Naive thymus-derived CD4-positive, alpha-beta T cell (primary cell): ENCODE measurements at regions not wholly inside any gene's neighbourhood (a gene's known extent, or its start where the extent isn't known, plus 50 kb on each side); places are given as distances from the start of the nearest gene placed in this dataset.

ENCODE experiments used
- ATAC-seq: fragments of 150-1000 bp; cut with Tn5 transposase; 2 replicates; pipeline ENCODE4 v1.10.0; 2021; ENCODE audit warnings: mild to moderate bottlenecking, moderate library complexity
- CTCF ChIA-PET: fragments of 350-600 bp; sonication (Branson Sonifier 250); formaldehyde crosslinking; loops from one replicate; lab custom pipeline; 2021; ENCODE audit warnings: antibody characterized with exemption; lab: Charles Lee
- POLR2A ChIA-PET: fragments of 350-600 bp; sonication (Branson Sonifier 250); formaldehyde crosslinking; loops from one replicate; lab custom pipeline; 2021; ENCODE audit warnings: antibody characterized with exemption, inconsistent platforms; lab: Charles Lee
- DNase-seq, 9 donors: peaks; one replicate each; pipeline versions ENCODE4 v3.0.0 to v3.0.0-alpha.2; 2020 to 2022; ENCODE audit warnings: mixed read lengths in 1 of 9
- H3K27ac ChIP-seq: one replicate; pipeline ENCODE4 v1.7.0; 2013; ENCODE audit warnings: mild to moderate bottlenecking, low read depth, low read length, moderate library complexity
- H3K27me3 ChIP-seq, 2 donors: one replicate each; pipeline ENCODE4 v1.7.0; 2013; ENCODE audit warnings: low read length in 2 of 2, mild to moderate bottlenecking in 2 of 2, moderate library complexity in 2 of 2; ENCODE audit not compliant: control insufficient read depth in 2 of 2, insufficient read depth in 2 of 2
- H3K36me3 ChIP-seq, 3 experiments: 1 replicate in 2 of 3; 2 replicates in 1 of 3; pipeline ENCODE4 v1.7.0; 2013; ENCODE audit warnings: low read length in 3 of 3, mild to moderate bottlenecking in 3 of 3, moderate library complexity in 1 of 3; ENCODE audit not compliant: insufficient read depth in 3 of 3, control insufficient read depth in 2 of 3
- H3K4me1 ChIP-seq, 2 donors: one replicate each; pipeline ENCODE4 v1.7.0; 2013; ENCODE audit warnings: low read length in 2 of 2, mild to moderate bottlenecking in 2 of 2, moderate library complexity in 1 of 2; ENCODE audit not compliant: control insufficient read depth in 2 of 2, insufficient read depth in 2 of 2
- H3K4me3 ChIP-seq: 2 replicates; pipeline ENCODE4 v1.7.0; 2013; ENCODE audit warnings: mild to moderate bottlenecking, low read length
- H3K9me3 ChIP-seq, 3 experiments: 1 replicate in 2 of 3; 2 replicates in 1 of 3; pipeline ENCODE4 v1.7.0; 2013; ENCODE audit warnings: low read length in 3 of 3; ENCODE audit not compliant: control insufficient read depth in 2 of 3
- H3K27ac Mint-ChIP-seq, 9 donors: one replicate each; pipeline ENCODE4 v1.8.0; 2020 to 2022; ENCODE audit warnings: mixed read lengths in 9 of 9, mild to moderate bottlenecking in 8 of 9, moderate library complexity in 5 of 9, inconsistent platforms in 2 of 9
- H3K27me3 Mint-ChIP-seq, 5 donors: one replicate each; pipeline ENCODE4 v1.8.0; 2021 to 2022; ENCODE audit warnings: mixed read lengths in 5 of 5, mild to moderate bottlenecking in 1 of 5
- H3K36me3 Mint-ChIP-seq, 5 donors: one replicate each; pipeline ENCODE4 v1.8.0; 2020 to 2022; ENCODE audit warnings: mixed read lengths in 5 of 5, mild to moderate bottlenecking in 3 of 5, inconsistent platforms in 1 of 5
- H3K4me1 Mint-ChIP-seq, 7 donors: one replicate each; pipeline ENCODE4 v1.8.0; 2020 to 2022; ENCODE audit warnings: mixed read lengths in 7 of 7, mild to moderate bottlenecking in 3 of 7, inconsistent platforms in 1 of 7
- H3K4me3 Mint-ChIP-seq, 10 donors: one replicate each; pipeline ENCODE4 v1.8.0; 2020 to 2022; ENCODE audit warnings: mild to moderate bottlenecking in 10 of 10, mixed read lengths in 10 of 10, moderate library complexity in 6 of 10, inconsistent platforms in 2 of 10
- H3K9me3 Mint-ChIP-seq, 11 donors: one replicate each; pipeline ENCODE4 v1.8.0; 2020 to 2022; ENCODE audit warnings: mixed read lengths in 11 of 11, mild to moderate bottlenecking in 4 of 11, inconsistent platforms in 1 of 11, moderate library complexity in 1 of 11
- intact Hi-C, 2 donors: fragments of 100-400 bp; cut with micrococcal nuclease; formaldehyde crosslinking; loops; one replicate each; pipeline ENCODE4 v1.15.1; 2023

- H3K27ac Mint-ChIP-seq, result no peak overlapping the region
- no peaks in the 10 kb centered on the region for H3K4me1 ChIP-seq
- no peak overlapping the region for H3K27ac ChIP-seq
- no peaks in the 10 kb centered on the region for H3K27me3 ChIP-seq
- H3K9me3 Mint-ChIP-seq, result peaks cover 1 to 38% (median 17%) of the 10 kb centered on the region in 11 donors
- H3K4me3 ChIP-seq, result no peak overlapping the region
- ChIA-PET POLR2A (no interaction called here), CTCF (no interaction called here)
- no peaks in the 10 kb centered on the region for H3K27me3 Mint-ChIP-seq
- no peaks in the 10 kb centered on the region for H3K9me3 ChIP-seq
- ATAC-seq (no peak), DNase-seq (no peak)
- no peaks in the 10 kb centered on the region for H3K4me1 Mint-ChIP-seq
- intact Hi-C loops, result no loop called here
- no peaks in the 10 kb centered on the region for H3K36me3 ChIP-seq
- no peak overlapping the region for H3K4me3 Mint-ChIP-seq
- H3K36me3 Mint-ChIP-seq, result no peaks in the 10 kb centered on the region
These were observed 1176.8 kb upstream of the GYPC start for GRCh38 chr2:125479143-125479636.

- ChIA-PET CTCF (no interaction called here), POLR2A (no interaction called here)
- H3K27me3 Mint-ChIP-seq, result no peaks in the 10 kb centered on the region
- no peak for ATAC-seq
- Histone ChIP-seq H3K9me3 (no peaks in the 10 kb centered on the region), H3K4me1 (no peaks in the 10 kb centered on the region), H3K27me3 (no peaks in the 10 kb centered on the region), H3K4me3 (no peak overlapping the region), H3K27ac (no peak overlapping the region), H3K36me3 (no peaks in the 10 kb centered on the region)
- H3K9me3 Mint-ChIP-seq, result peaks cover 0 to 25% (median 10%) of the 10 kb centered on the region in 11 donors
- intact Hi-C loops, result no loop called here
- DNase-seq, result no peak
- H3K4me1 Mint-ChIP-seq, result no peaks in the 10 kb centered on the region
- no peak overlapping the region for H3K27ac Mint-ChIP-seq
- no peaks in the 10 kb centered on the region for H3K36me3 Mint-ChIP-seq
- H3K4me3 Mint-ChIP-seq, result no peak overlapping the region
These were observed 1165.7 kb upstream of the GYPC start for GRCh38 chr2:125490308-125490707.

GRCh38 chr2:125491663-125492062 lies 1164.3 kb upstream of the GYPC start:
- ChIA-PET POLR2A (no interaction called here), CTCF (no interaction called here)
- H3K4me3 ChIP-seq, result no peak overlapping the region
- no peak overlapping the region for H3K27ac Mint-ChIP-seq
- H3K4me1 ChIP-seq, result no peaks in the 10 kb centered on the region
- H3K27ac ChIP-seq, result no peak overlapping the region
- ATAC-seq (no peak), DNase-seq (no peak)
- H3K27me3 ChIP-seq, result no peaks in the 10 kb centered on the region
- no peak overlapping the region for H3K4me3 Mint-ChIP-seq
- peaks cover 0 to 30% (median 9%) of the 10 kb centered on the region in 11 donors for H3K9me3 Mint-ChIP-seq
- no peaks in the 10 kb centered on the region for H3K36me3 Mint-ChIP-seq
- H3K36me3 ChIP-seq, result no peaks in the 10 kb centered on the region
- no peaks in the 10 kb centered on the region for H3K9me3 ChIP-seq
- H3K4me1 Mint-ChIP-seq, result no peaks in the 10 kb centered on the region
- H3K27me3 Mint-ChIP-seq, result no peaks in the 10 kb centered on the region
- intact Hi-C loops, result no loop called here

GRCh38 chr2:125512313-125512712 lies 1143.6 kb upstream of the GYPC start:
- Histone ChIP-seq H3K27ac (no peak overlapping the region), H3K9me3 (peaks cover 0 to 3% (median 0%) of the 10 kb centered on the region in 3 experiments), H3K36me3 (no peaks in the 10 kb centered on the region), H3K27me3 (no peaks in the 10 kb centered on the region), H3K4me3 (no peak overlapping the region), H3K4me1 (no peaks in the 10 kb centered on the region)
- intact Hi-C loops, result no loop called here
- Mint-ChIP-seq H3K4me3 (no peak overlapping the region), H3K4me1 (no peaks in the 10 kb centered on the region), H3K27ac (no peak overlapping the region), H3K9me3 (peaks cover 3 to 20% (median 9%) of the 10 kb centered on the region in 11 donors), H3K36me3 (peaks cover 0 to 3% (median 0%) of the 10 kb centered on the region in 5 donors), H3K27me3 (no peaks in the 10 kb centered on the region)
- CTCF ChIA-PET, result no interaction called here
- ATAC-seq (no peak), DNase-seq (no peak)
- POLR2A ChIA-PET, result no interaction called here

GRCh38 chr2:125516496-125517109 lies 1139.4 kb upstream of the GYPC start:
- Histone ChIP-seq H3K9me3 (peaks cover 0 to 3% (median 0%) of the 10 kb centered on the region in 3 experiments), H3K36me3 (no peaks in the 10 kb centered on the region), H3K4me3 (no peak overlapping the region), H3K27ac (no peak overlapping the region), H3K4me1 (no peaks in the 10 kb centered on the region), H3K27me3 (no peaks in the 10 kb centered on the region)
- POLR2A ChIA-PET, result no interaction called here
- CTCF ChIA-PET, result no interaction called here
- Mint-ChIP-seq H3K27ac (no peak overlapping the region), H3K4me3 (no peak overlapping the region), H3K36me3 (peaks cover 0 to 3% (median 0%) of the 10 kb centered on the region in 5 donors), H3K27me3 (no peaks in the 10 kb centered on the region), H3K4me1 (no peaks in the 10 kb centered on the region), H3K9me3 (peaks cover 0 to 23% (median 9%) of the 10 kb centered on the region in 11 donors)
- no peak for DNase-seq
- intact Hi-C loops, result no loop called here
- no peak for ATAC-seq

GRCh38 chr2:125526093-125526492 lies 1129.9 kb upstream of the GYPC start:
- POLR2A ChIA-PET, result no interaction called here
- Histone ChIP-seq H3K4me1 (no peaks in the 10 kb centered on the region), H3K27ac (no peak overlapping the region), H3K4me3 (no peak overlapping the region), H3K27me3 (no peaks in the 10 kb centered on the region), H3K9me3 (no peaks in the 10 kb centered on the region), H3K36me3 (no peaks in the 10 kb centered on the region)
- H3K36me3 Mint-ChIP-seq, result no peaks in the 10 kb centered on the region
- no peak for ATAC-seq
- DNase-seq, result no peak
- CTCF ChIA-PET, result no interaction called here
- intact Hi-C loops, result no loop called here
- H3K9me3 Mint-ChIP-seq, result peaks cover 0 to 8% (median 1%) of the 10 kb centered on the region in 11 donors
- H3K27me3 Mint-ChIP-seq, result no peaks in the 10 kb centered on the region
- no peaks in the 10 kb centered on the region for H3K4me1 Mint-ChIP-seq
- H3K4me3 Mint-ChIP-seq, result no peak overlapping the region
- no peak overlapping the region for H3K27ac Mint-ChIP-seq

- no peaks in the 10 kb centered on the region for H3K36me3 Mint-ChIP-seq
- H3K27me3 ChIP-seq, result no peaks in the 10 kb centered on the region
- no peaks in the 10 kb centered on the region for H3K4me1 ChIP-seq
- DNase-seq (no peak), ATAC-seq (no peak)
- H3K4me3 ChIP-seq, result no peak overlapping the region
- no peak overlapping the region for H3K27ac ChIP-seq
- no peaks in the 10 kb centered on the region for H3K27me3 Mint-ChIP-seq
- POLR2A ChIA-PET, result no interaction called here
- H3K9me3 Mint-ChIP-seq, result peaks cover 0 to 21% (median 2%) of the 10 kb centered on the region in 11 donors
- H3K4me3 Mint-ChIP-seq, result no peak overlapping the region
- no peaks in the 10 kb centered on the region for H3K36me3 ChIP-seq
- no peaks in the 10 kb centered on the region for H3K4me1 Mint-ChIP-seq
- H3K27ac Mint-ChIP-seq, result no peak overlapping the region
- CTCF ChIA-PET, result no interaction called here
- intact Hi-C loops, result no loop called here
- no peaks in the 10 kb centered on the region for H3K9me3 ChIP-seq
These were observed 1120.9 kb upstream of the GYPC start for GRCh38 chr2:125535089-125535488.
